Vagina (tissue), 2 donors: ENCODE measurements at regions not wholly inside any gene's neighbourhood (a gene's known extent, or its start where the extent isn't known, plus 50 kb on each side); places are given as distances from the start of the nearest gene placed in this dataset.

ENCODE experiments used
- DNase-seq, 2 donors: peaks; one replicate each; pipeline ENCODE4 v3.0.0-alpha.2; 2017; ENCODE audit errors: extremely low spot score in 2 of 2
- H3K27ac ChIP-seq: fragments of 200-600 bp; sonication (generic); one replicate; pipeline ENCODE4 v1.5.1; 2019
- H3K27me3 ChIP-seq: fragments of 200-600 bp; sonication (generic); one replicate; pipeline ENCODE4 v1.5.1; 2019
- H3K36me3 ChIP-seq, 2 donors: fragments of 200-600 bp; sonication (generic); one replicate each; pipeline ENCODE4 v1.5.1; 2017 to 2019
- H3K4me1 ChIP-seq: fragments of 200-600 bp; sonication (generic); one replicate; pipeline ENCODE4 v1.5.1; 2019
- H3K4me3 ChIP-seq, 2 donors: fragments of 200-600 bp; sonication (generic); 1 replicate in 1 of 2; 2 replicates in 1 of 2; pipeline ENCODE4 v1.5.1; 2016 to 2019
- H3K9me3 ChIP-seq: fragments of 200-600 bp; sonication (generic); one replicate; pipeline ENCODE4 v1.5.1; 2019
- POLR2A ChIP-seq, 2 donors: fragments of 450-650 bp; IDR thresholded peaks; one replicate each; pipeline ENCODE4 v1.6.1; 2017; ENCODE audit warnings: antibody characterized with exemption in 2 of 2, mild to moderate bottlenecking in 2 of 2, moderate library complexity in 2 of 2
- POLR2AphosphoS5 ChIP-seq, 2 donors: sonication (generic); formaldehyde crosslinking; IDR thresholded peaks; one replicate each; pipeline ENCODE4 v1.9.0; 2017; ENCODE audit warnings: antibody characterized with exemption in 2 of 2, mild to moderate bottlenecking in 2 of 2, low read depth in 1 of 2; ENCODE audit not compliant: insufficient read depth in 1 of 2
- intact Hi-C: fragments of 100-400 bp; cut with DNase I; formaldehyde crosslinking; loops from one replicate; pipeline ENCODE4 v1.15.1; 2023
- TF ChIP-seq, protein P1 (sequence below), 3 experiments: fragments of 450-650 bp in 2 of 3; fragments of 200-600 bp in 1 of 3; sonication (generic) in 1 of 3; IDR thresholded peaks; one replicate each; pipeline ENCODE4 v1.5.1; 2017 to 2019; ENCODE audit warnings: antibody characterized with exemption in 3 of 3, mild to moderate bottlenecking in 2 of 3, moderate library complexity in 2 of 3

DNA sequence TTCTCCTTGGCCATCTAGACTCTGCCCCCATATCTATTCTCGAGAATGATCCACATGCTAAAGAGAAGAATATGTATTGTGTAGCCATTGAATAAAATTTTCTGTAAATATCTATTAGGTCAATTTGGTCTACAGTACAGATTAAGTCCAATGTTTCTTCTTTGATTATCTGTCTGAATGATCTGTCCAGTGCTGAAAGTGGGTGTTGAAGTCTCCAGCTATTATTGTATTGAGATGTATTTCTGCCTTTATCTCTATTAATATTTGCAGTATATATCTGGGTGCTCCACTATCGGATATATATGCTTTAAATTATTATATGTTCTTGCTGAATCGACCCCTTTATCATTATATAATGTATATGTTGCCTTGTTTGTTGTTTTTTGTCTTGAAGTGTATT is 384.9 kb upstream of the ROBO1 start:
- H3K27me3 ChIP-seq: no peaks in the 10 kb centered on the region
- H3K9me3 ChIP-seq: no peaks in the 10 kb centered on the region
- intact Hi-C loops: no loop called here
- no peak overlapping the region for H3K4me3 ChIP-seq
- no peaks in the 10 kb centered on the region for H3K4me1 ChIP-seq
- no peaks in the 10 kb centered on the region for H3K36me3 ChIP-seq
- H3K27ac ChIP-seq: no peak overlapping the region
- DNase-seq: no peak
- TF ChIP-seq POLR2AphosphoS5 (IDR thresholded peaks at IDR 0.05; ENCODE audit: insufficient read depth in 1 of 2, low read depth in 1 of 2): no peak
- TF ChIP-seq POLR2A (IDR thresholded peaks at IDR 0.05): no peak

DNA sequence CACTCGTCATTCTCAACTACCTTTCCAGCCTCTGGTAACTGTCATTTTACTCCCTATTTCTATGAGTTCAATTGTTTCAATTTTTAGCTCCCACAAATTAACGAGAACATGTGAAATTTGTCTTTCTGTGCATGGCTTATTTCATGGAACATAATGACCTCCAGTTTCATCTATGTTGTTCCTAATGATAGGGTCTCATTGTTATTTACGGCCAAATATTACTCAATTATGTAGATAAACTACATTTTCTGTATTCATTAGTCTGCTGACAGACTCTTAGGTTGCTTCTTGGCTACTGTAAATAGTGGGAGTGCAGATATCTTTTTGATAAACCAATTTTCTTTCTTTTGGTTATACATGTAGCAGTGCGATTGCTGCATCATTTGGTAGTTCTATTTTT is 374.9 kb upstream of the ROBO1 start:
- TF ChIP-seq POLR2A (IDR thresholded peaks at IDR 0.05): no peak
- TF ChIP-seq POLR2AphosphoS5 (IDR thresholded peaks at IDR 0.05; ENCODE audit: insufficient read depth in 1 of 2, low read depth in 1 of 2): no peak
- TF ChIP-seq, protein P1, sequence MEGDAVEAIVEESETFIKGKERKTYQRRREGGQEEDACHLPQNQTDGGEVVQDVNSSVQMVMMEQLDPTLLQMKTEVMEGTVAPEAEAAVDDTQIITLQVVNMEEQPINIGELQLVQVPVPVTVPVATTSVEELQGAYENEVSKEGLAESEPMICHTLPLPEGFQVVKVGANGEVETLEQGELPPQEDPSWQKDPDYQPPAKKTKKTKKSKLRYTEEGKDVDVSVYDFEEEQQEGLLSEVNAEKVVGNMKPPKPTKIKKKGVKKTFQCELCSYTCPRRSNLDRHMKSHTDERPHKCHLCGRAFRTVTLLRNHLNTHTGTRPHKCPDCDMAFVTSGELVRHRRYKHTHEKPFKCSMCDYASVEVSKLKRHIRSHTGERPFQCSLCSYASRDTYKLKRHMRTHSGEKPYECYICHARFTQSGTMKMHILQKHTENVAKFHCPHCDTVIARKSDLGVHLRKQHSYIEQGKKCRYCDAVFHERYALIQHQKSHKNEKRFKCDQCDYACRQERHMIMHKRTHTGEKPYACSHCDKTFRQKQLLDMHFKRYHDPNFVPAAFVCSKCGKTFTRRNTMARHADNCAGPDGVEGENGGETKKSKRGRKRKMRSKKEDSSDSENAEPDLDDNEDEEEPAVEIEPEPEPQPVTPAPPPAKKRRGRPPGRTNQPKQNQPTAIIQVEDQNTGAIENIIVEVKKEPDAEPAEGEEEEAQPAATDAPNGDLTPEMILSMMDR (IDR thresholded peaks at IDR 0.05): no peak
- Histone ChIP-seq H3K27me3 (no peaks in the 10 kb centered on the region), H3K36me3 (no peaks in the 10 kb centered on the region), H3K27ac (no peak overlapping the region), H3K4me1 (no peaks in the 10 kb centered on the region), H3K4me3 (no peak overlapping the region), H3K9me3 (no peaks in the 10 kb centered on the region)
- DNase-seq: no peak
- intact Hi-C loops: no loop called here

GRCh38 chr3:80141557-80141956 is 373.8 kb upstream of the ROBO1 start:
- no peak overlapping the region for H3K4me3 ChIP-seq
- no peaks in the 10 kb centered on the region for H3K9me3 ChIP-seq
- H3K27me3 ChIP-seq: no peaks in the 10 kb centered on the region
- TF ChIP-seq, protein P1 (IDR thresholded peaks at IDR 0.05): no peak
- no peak for TF ChIP-seq POLR2AphosphoS5 (IDR thresholded peaks at IDR 0.05; ENCODE audit: insufficient read depth in 1 of 2, low read depth in 1 of 2)
- H3K36me3 ChIP-seq: no peaks in the 10 kb centered on the region
- no peak overlapping the region for H3K27ac ChIP-seq
- intact Hi-C loops: no loop called here
- H3K4me1 ChIP-seq: no peaks in the 10 kb centered on the region
- no peak for DNase-seq

- Histone ChIP-seq H3K27me3 (no peaks in the 10 kb centered on the region), H3K4me1 (no peaks in the 10 kb centered on the region), H3K27ac (no peak overlapping the region), H3K4me3 (no peak overlapping the region), H3K36me3 (no peaks in the 10 kb centered on the region), H3K9me3 (no peaks in the 10 kb centered on the region)
- intact Hi-C loops: no loop called here
- DNase-seq: no peak
- TF ChIP-seq POLR2AphosphoS5 (IDR thresholded peaks at IDR 0.05; ENCODE audit: insufficient read depth in 1 of 2, low read depth in 1 of 2): no peak
- TF ChIP-seq POLR2A (IDR thresholded peaks at IDR 0.05): no peak
- TF ChIP-seq, protein P1 (IDR thresholded peaks at IDR 0.05): no peak
Measured at GRCh38 chr3:80116281-80116680, 348.5 kb upstream of the ROBO1 start.

DNA sequence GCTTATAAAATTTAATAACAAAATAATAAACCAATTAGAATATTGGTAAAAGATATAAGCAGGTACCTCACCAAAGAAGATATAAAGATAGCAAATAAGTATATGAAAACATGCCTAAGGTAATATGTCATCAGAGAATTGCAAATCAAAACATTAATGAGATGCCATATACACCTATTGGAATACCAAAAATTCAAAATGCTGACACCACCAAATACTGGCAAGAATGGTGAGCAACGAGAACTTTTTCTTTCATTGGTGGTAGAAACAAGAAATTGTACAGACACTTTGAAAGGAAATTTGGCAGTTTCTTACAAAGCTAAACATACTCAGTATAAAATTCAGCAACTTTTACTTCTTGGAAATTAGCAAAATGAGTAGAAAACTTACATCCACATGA is 346.9 kb upstream of the ROBO1 start:
- Histone ChIP-seq H3K9me3 (no peaks in the 10 kb centered on the region), H3K27me3 (no peaks in the 10 kb centered on the region), H3K27ac (no peak overlapping the region), H3K36me3 (no peaks in the 10 kb centered on the region), H3K4me1 (no peaks in the 10 kb centered on the region), H3K4me3 (no peak overlapping the region)
- intact Hi-C loops: no loop called here
- no peak for DNase-seq
- TF ChIP-seq, protein P1 (IDR thresholded peaks at IDR 0.05): no peak
- TF ChIP-seq POLR2A (IDR thresholded peaks at IDR 0.05): no peak
- TF ChIP-seq POLR2AphosphoS5 (IDR thresholded peaks at IDR 0.05; ENCODE audit: insufficient read depth in 1 of 2, low read depth in 1 of 2): no peak

GRCh38 chr3:80113331-80113730 is 345.5 kb upstream of the ROBO1 start:
- Histone ChIP-seq H3K4me3 (no peak overlapping the region), H3K27ac (no peak overlapping the region), H3K4me1 (no peaks in the 10 kb centered on the region), H3K36me3 (no peaks in the 10 kb centered on the region), H3K27me3 (no peaks in the 10 kb centered on the region), H3K9me3 (no peaks in the 10 kb centered on the region)
- no peak for TF ChIP-seq POLR2A (IDR thresholded peaks at IDR 0.05)
- TF ChIP-seq POLR2AphosphoS5 (IDR thresholded peaks at IDR 0.05; ENCODE audit: insufficient read depth in 1 of 2, low read depth in 1 of 2): no peak
- TF ChIP-seq, protein P1 (IDR thresholded peaks at IDR 0.05): no peak
- DNase-seq: no peak
- intact Hi-C loops: no loop called here
